ENCODE measurements at regions not wholly inside any gene's neighbourhood (a gene's known extent, or its start where the extent isn't known, plus 50 kb on each side); places are given as distances from the start of the nearest gene placed in this dataset.
A peak's percentile ranks its signal among the peaks of the same experiment; 100 is the strongest.

GRCh38 chr7:128167042-128167701, 73.9 kb upstream of the LEP start:
- TF ChIP-seq EZH2 (IDR thresholded peaks at IDR 0.05) (peak; percentile 0), FOXP2 (optimal IDR thresholded peaks at IDR 0.05; ENCODE audit: control extremely low read depth, extremely low read length, insufficient read depth) (no peak), POLR2AphosphoS5 (IDR thresholded peaks at IDR 0.05; ENCODE audit: borderline replicate concordance, low read depth, low read length) (no peak)
